NCI-H460 (cell line): ENCODE measurements at regions not wholly inside any gene's neighbourhood (a gene's known extent, or its start where the extent isn't known, plus 50 kb on each side); places are given as distances from the start of the nearest gene placed in this dataset.
A peak's percentile ranks its signal among the peaks of the same experiment; 100 is the strongest.
"Not testable (repeated sequence)": the region's sequence is repeated elsewhere in the genome, so short reads cannot be mapped to it uniquely, and the experiment has no call there.

Experiments
- DNase-seq: peaks from one replicate; pipeline ENCODE4 v3.0.0-alpha.2; 2016; ENCODE audit warnings: low read depth; ENCODE audit errors: extremely low read depth

- not testable (repeated sequence) for DNase-seq
Measured at GRCh38 chr2:87075054-87075790, 53.6 kb upstream of the PLGLB1 start.

GRCh38 chr2:87075791-87076252, 54.2 kb upstream of the PLGLB1 start:
- not testable (repeated sequence) for DNase-seq

DNA sequence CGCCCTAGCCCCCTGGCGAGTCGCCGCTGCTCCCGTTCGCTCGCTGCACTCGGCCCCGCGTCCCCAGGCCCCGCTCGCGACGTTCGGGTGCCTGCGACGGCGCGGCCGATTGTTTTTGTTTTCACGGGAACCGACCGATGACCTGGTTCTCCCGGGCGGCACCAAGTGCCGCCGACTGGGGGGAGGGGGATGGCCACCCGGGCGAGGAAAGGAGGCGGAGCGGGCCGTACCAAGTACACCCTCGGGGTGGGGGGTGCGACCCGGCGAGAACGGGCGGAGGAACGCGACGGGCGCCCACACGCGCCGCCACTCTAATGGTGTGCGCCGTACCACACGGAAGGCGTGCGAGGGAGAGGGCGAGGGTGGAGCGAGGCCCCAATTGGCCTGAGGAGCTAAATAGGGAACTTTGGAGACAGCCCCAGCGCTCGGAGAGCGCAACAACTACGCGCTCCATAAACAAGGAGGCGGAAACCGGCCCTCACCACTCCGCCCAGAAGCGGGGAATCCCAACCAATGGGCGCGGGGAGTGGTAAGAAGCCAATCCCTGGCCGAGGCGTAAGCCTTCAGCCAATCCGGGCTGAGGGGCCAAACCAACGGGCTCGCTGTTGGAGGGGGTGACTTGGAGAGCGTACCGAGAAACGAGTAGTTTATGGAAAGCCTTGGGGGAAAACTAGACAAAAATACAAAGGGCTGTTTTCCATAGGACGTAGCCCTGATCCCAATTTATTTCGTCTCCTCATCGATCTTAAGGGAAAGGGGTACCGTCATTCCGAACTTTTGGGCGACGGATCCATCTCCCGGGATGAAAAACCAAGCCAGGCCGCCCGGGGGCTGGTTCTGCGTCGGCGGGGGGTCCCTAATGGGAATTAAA, 54.8 kb upstream of the PLGLB1 start:
- DNase-seq = peak; percentile 65

GRCh38 chr2:87077124-87077446, 55.4 kb upstream of the PLGLB1 start:
- not testable (repeated sequence) for DNase-seq

DNA sequence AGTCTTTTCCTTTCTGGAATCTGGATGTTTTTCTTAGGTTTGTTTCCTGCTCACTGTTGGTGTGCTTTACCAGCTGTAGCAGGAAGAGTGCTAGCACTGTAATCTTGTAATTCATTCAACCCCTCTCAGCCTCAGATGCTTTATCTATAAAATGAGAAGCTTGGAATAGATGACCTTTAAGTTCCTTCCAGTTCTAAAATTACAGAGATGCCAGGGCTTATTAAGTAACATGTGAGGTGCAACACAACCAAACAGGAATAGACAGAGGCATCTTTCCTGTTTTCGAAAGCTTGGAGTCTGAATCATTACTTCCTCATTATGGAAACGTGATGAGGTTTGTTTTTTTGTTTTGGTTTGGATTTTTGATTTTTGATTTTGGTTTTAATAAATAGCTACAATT, 60.1 kb upstream of the PLGLB1 start:
- DNase-seq = not testable (repeated sequence)

GRCh38 chr2:87088079-87088478, 66.4 kb upstream of the PLGLB1 start:
- DNase-seq = not testable (repeated sequence)

- not testable (repeated sequence) for DNase-seq
Measured at GRCh38 chr2:87089401-87089800, 67.8 kb upstream of the PLGLB1 start.

DNA sequence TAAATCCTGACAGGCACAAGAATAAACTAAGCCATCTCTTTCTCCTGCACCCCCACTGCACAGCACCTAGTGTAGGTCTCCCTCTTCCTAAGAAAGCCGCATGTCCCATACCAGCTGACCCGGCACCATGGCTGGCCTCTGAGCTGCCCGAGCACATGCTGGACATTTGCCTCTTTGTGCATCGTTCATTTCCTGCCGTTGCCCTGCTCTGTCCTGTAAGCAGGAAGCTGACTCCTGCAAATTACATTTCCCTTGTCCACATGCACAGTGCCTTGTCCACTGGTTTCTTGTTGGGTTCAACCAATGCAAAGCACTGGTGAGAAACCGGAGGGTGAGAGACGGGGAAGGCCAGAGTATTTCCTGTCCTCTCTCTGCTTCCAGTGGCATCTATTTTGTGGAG, 71.6 kb upstream of the PLGLB1 start:
- DNase-seq = not testable (repeated sequence)

- DNase-seq = not testable (repeated sequence)
Measured at GRCh38 chr2:87093937-87094529, 72.4 kb upstream of the PLGLB1 start.

DNA sequence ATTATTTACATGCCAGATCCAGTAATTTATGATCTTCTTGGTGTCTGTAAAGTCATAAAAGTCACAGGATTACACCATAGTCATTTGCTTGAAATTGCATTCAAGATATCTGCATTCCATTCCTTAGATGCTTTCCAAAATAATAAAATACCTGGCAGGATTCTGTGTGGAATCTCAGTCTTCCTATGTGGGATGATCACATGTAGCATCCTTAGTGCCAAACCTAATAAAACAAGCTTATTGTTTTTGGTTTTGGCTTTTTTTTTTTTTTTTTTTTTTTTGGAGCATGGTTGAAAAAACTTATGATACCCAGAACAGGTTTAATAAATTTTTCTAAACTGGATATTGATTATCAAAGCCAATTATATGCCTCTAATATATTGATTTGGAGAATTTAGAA, 74.2 kb upstream of the PLGLB1 start:
- not testable (repeated sequence) for DNase-seq

DNA sequence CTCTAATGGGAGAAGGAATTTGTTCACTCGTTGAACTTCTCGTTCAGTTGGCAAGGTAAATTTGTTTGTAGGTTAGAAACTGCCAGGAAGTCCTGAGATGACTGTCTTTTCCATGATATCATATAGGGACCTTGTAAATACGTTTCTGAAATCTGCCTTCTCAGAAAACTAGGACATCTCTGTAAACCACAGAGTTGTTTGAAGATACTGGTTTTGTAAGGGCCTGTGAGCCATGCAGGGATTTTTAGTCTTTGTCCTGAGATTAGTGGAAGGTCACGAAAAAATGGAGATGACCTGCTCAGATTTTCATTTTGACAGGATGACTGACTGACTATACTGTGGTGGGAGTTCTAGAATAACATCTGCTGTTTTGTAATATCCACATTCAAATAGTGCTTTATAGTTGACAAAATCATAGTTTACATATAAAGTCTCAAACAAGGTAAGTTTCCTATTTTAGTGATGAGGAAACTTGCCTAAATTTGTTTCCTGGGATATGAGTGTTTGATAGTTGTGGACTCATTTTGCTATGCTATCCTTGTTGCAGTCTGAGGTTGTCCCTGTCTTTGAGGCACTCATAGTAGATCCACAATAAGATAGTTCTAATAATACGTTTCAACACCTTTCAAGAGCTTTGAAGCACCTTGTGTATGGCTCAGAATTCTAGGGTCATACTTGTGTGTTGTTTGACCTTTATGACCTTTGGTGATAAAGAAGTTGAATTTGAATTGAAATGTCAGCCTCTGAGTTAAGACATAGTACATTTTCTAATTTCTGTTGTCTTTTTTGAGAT, 107.3 kb upstream of the PLGLB1 start:
- DNase-seq = not testable (repeated sequence)

DNA sequence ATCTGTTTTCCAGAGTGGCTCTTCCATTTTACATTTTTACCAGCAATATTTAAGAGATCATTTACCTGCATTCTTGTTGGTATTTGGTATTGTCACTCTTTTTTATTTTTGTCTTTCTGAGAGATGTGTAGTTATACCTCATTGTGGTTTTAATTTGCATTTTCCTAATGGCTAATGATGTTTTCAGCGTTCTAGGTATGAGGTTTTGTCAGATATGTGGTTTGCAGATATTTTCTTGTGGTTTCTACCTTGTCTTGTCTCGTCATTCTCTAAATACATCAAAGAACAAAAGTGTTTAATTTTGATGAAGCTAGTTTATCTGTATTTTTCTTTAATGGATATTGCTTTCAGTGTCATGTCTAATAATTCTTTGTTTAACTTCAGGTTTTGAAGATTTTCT, 110.9 kb upstream of the PLGLB1 start:
- DNase-seq = not testable (repeated sequence)

DNA sequence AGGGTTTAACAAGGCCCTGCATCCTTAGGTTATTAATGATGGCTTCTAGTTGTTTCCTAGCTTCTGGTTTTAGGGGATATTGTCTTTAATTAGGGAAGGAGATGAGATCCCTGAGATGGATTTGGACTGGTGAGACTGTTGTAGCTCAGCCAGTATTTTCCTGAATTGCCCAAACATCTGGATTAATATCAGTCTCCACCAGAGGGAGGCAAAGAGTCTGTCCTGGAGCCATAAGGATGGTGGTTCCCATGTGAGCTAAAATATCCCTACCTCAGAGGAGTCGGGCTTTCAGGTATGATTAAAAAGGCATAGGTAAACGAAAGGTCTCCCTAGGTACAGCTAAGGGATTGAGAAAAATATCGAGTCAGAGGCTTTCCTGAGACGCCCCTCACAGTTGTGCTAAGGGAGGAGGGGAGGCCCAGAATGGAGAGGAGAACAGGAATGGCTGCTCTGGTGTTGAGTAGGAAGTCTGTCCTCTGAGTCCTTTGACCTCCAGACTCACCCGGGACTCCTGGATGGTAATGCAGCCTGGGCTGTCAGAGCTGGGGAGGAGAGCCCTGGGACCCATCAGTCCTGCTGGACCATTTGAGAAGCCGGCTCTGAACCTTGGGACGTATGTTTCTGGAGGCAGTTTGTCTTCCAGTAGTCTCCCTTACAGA, 130.3 kb upstream of the PLGLB1 start:
- not testable (repeated sequence) for DNase-seq

- not testable (repeated sequence) for DNase-seq
Measured at GRCh38 chr2:87174454-87174853, 152.8 kb upstream of the PLGLB1 start.

GRCh38 chr2:87183373-87183772, 161.7 kb upstream of the PLGLB1 start:
- DNase-seq = not testable (repeated sequence)

DNA sequence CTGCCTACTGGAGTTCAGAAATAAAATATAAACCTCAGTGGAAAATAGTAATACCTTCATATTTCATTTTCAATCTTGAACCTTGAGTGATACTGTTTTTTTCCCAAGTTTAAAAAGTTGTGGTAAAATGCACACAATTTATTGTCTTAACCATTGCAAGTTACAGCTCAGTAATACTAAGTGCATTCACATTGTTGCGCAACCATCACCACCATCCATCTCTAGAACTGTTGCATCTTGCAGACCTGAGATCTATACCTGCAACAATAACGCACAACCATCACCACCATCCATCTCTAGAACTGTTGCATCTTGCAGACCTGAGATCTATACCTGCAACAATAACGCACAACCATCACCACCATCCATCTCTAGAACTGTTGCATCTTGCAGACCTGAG, 162.6 kb upstream of the PLGLB1 start:
- DNase-seq = not testable (repeated sequence)

DNA sequence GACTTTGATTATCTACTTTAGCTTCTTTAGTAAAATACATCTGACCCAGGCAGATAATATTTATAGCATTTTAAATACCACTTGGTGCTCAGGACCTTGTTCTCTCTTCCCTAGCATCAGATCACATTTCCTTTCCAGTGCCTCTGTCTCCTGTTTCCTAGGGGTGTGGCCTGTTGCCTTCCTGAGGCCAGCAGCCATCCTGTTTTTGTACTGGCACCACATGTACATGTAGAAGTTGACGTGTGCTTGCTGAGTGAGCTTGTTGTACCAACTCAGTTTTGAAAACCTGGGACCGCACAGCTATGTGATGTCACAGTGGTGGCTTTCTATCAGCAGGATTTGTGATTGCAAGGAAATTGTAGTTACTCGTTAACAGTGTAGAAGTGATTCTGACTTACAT, 167.6 kb upstream of the PLGLB1 start:
- not testable (repeated sequence) for DNase-seq

- not testable (repeated sequence) for DNase-seq
Measured at GRCh38 chr2:87193336-87193735, 171.7 kb upstream of the PLGLB1 start.

DNA sequence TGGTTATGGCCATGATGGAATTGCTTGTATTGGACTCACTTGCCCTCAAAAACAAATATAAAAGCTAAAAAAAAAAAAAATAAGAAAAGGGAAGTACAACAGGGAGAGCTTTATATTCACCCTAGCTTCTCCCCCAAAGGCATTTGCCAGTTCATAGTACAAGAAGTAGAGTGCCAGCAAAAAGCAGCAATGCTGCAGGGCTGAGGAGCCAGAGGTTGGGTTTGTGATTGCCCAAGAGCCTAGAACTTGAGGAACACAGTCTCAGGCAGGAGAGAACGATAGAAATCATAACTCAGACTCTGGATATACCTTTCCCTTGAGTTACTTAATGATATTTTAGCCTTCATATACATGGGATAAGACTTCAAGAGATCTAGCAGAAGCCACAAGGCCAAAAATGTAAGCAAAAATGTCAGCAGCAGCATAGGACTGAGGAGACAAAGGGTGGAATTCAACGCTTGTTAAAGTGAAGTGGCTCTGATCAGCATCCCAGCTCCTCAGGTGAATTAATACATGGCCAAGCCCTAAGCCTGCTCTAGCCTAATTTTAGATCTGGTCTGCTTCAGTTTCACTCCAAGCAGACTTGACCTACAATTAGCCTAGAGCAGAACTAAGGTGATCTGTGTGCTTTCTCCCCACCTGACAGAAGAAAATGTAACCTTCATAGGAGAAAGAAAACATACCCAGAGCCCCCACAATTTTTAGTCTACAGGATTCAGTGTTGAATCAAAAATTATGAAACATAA, 172.8 kb upstream of the PLGLB1 start:
- DNase-seq = not testable (repeated sequence)
